HepG2 (cell line): ENCODE measurements at regions not wholly inside any gene's neighbourhood (a gene's known extent, or its start where the extent isn't known, plus 50 kb on each side); places are given as distances from the start of the nearest gene placed in this dataset.

Source experiments
- ATAC-seq: fragments of 200-7000 bp; cut with Tn5 transposase; 3 replicates; pipeline ENCODE4 v1.9.1; 2020; ENCODE audit warnings: mild to moderate bottlenecking, moderate library complexity
- BruUV-seq: library from RNA; stranded (reverse); fragments of 400-500 nt; replicated peaks from 2 replicates; lab custom pipeline; 2021; lab: Mats Ljungman, UMichigan
- CTCF ChIA-PET: fragments of 300-600 bp; formaldehyde crosslinking; extraction: SDS; loops from one replicate; lab custom pipeline; 2021; ENCODE audit warnings: low total read pairs, inconsistent platforms, low intra/inter-chr PET ratio; lab: Yijun Ruan, JAX
- POLR2A ChIA-PET: fragments of 350-600 bp; sonication (Branson Sonifier 250); formaldehyde crosslinking; loops from one replicate; lab custom pipeline; 2020; ENCODE audit warnings: antibody characterized with exemption, inconsistent platforms; lab: Yijun Ruan, JAX
- DNase-seq: peaks from one replicate; pipeline ENCODE4 v3.0.0-alpha.2; 2015; ENCODE audit warnings: low spot score
- FAIRE-seq: peaks from 3 replicates; lab custom pipeline; 2011; peaks lifted over from hg19 to GRCh38; lab: Jason Lieb, UNC
- H2AFZ ChIP-seq: one replicate; pipeline ENCODE4 v1.6.1; 2011; ENCODE audit warnings: low read length, inconsistent platforms
- H3K27ac ChIP-seq: fragments of 300-600 bp; 3 replicates; pipeline ENCODE4 v1.8.0; 2011; ENCODE audit warnings: mixed run types, mild to moderate bottlenecking, mixed read lengths, low read length, inconsistent platforms; ENCODE audit not compliant: insufficient read depth; ENCODE audit errors: extremely low read length
- H3K27me3 ChIP-seq, 2 experiments: fragments of 200-600 bp in 1 of 2; 2 replicates in 1 of 2; 3 replicates in 1 of 2; pipeline versions ENCODE4 v1.6.0 to v1.8.0; 2011; ENCODE audit warnings: low read length in 2 of 2, mild to moderate bottlenecking in 2 of 2, moderate library complexity in 2 of 2, inconsistent platforms in 1 of 2; ENCODE audit not compliant: insufficient read depth in 2 of 2, control insufficient read depth in 1 of 2
- H3K36me3 ChIP-seq, 2 experiments: fragments of 200-600 bp in 1 of 2; replicated peaks in 1 of 2; 2 replicates in 1 of 2; 3 replicates in 1 of 2; pipeline versions ENCODE4 v1.5.1 to v1.8.0; 2011; ENCODE audit warnings: low read length in 2 of 2, inconsistent platforms in 1 of 2; ENCODE audit not compliant: insufficient read depth in 2 of 2, control insufficient read depth in 1 of 2
- H3K4me1 ChIP-seq: 2 replicates; pipeline ENCODE4 v1.5.1; 2012; ENCODE audit warnings: low read length, inconsistent platforms; ENCODE audit not compliant: insufficient read depth
- H3K4me2 ChIP-seq: 2 replicates; pipeline ENCODE4 v1.6.0; 2011; ENCODE audit warnings: low read depth, low read length, inconsistent platforms
- H3K4me3 ChIP-seq, 3 experiments: fragments of 200-600 bp in 1 of 3; sonication (generic), shearing (Covaris generic) in 1 of 3; replicated peaks in 1 of 3; 2 replicates each; pipeline ENCODE4 v1.5.1; 2011 to 2016; ENCODE audit warnings: low read length in 3 of 3, inconsistent platforms in 2 of 3, low read depth in 2 of 3, mild to moderate bottlenecking in 2 of 3, control low read depth in 1 of 3, mixed read lengths in 1 of 3; ENCODE audit not compliant: insufficient read depth in 1 of 3
- H3K79me2 ChIP-seq: one replicate; pipeline ENCODE4 v1.6.1; 2011; ENCODE audit warnings: low read length, inconsistent platforms; ENCODE audit not compliant: insufficient read depth
- H3K9ac ChIP-seq: 2 replicates; pipeline ENCODE4 v1.6.0; 2011; ENCODE audit warnings: mild to moderate bottlenecking, low read depth, low read length, inconsistent platforms; ENCODE audit not compliant: insufficient read depth
- H3K9me3 ChIP-seq: 2 replicates; pipeline ENCODE4 v1.5.1; 2012; ENCODE audit warnings: mild to moderate bottlenecking, low read length
- H4K20me1 ChIP-seq: 2 replicates; pipeline ENCODE4 v1.6.0; 2011; ENCODE audit warnings: inconsistent platforms, mild to moderate bottlenecking, low read length, moderate library complexity; ENCODE audit not compliant: insufficient read depth
- ADNP ChIP-seq: sonication (generic); formaldehyde crosslinking; IDR thresholded peaks from 2 replicates; pipeline ENCODE4 v1.4.0; 2020; ENCODE audit warnings: missing genetic modification reagents
- ATRX ChIP-seq: sonication (generic); formaldehyde crosslinking; IDR thresholded peaks from 2 replicates; pipeline ENCODE4 v1.4.0; 2020; ENCODE audit warnings: missing genetic modification reagents, borderline replicate concordance
- CBX2 ChIP-seq, 2 experiments: fragments of 200-600 bp in 1 of 2; sonication (generic); formaldehyde crosslinking in 1 of 2; IDR thresholded peaks; 2 replicates each; pipeline versions ENCODE4 v1.7.0 to v1.8.1; 2018 to 2022; ENCODE audit warnings: low read depth in 2 of 2, low read length in 1 of 2, mild to moderate bottlenecking in 1 of 2, missing genetic modification reagents in 1 of 2
- CC2D1A ChIP-seq: sonication (generic); formaldehyde crosslinking; IDR thresholded peaks from 2 replicates; pipeline ENCODE4 v1.8.1; 2023; ENCODE audit warnings: mild to moderate bottlenecking, missing genetic modification reagents
- FOXK2 ChIP-seq: fragments of 450-650 bp; IDR thresholded peaks from 2 replicates; pipeline ENCODE4 v1.6.1; 2016
- HDAC2 ChIP-seq: sonication (generic); formaldehyde crosslinking; IDR thresholded peaks from 2 replicates; pipeline ENCODE4 v1.4.0; 2020; ENCODE audit warnings: missing genetic modification reagents
- SIN3A ChIP-seq: IDR thresholded peaks from 2 replicates; pipeline ENCODE4 v1.6.1; 2011; ENCODE audit warnings: low read depth, mild to moderate bottlenecking, control low read depth, low read length, borderline replicate concordance
- SMYD3 ChIP-seq: sonication (generic); formaldehyde crosslinking; IDR thresholded peaks from 2 replicates; pipeline ENCODE4 v1.8.1; 2023; ENCODE audit warnings: mild to moderate bottlenecking, missing genetic modification reagents
- SUZ12 ChIP-seq: fragments of 150-350 bp; IDR thresholded peaks from 2 replicates; pipeline ENCODE4 v1.6.1; 2014; ENCODE audit warnings: low read depth, low read length
- TERF1 ChIP-seq: sonication (generic); formaldehyde crosslinking; IDR thresholded peaks from 2 replicates; pipeline ENCODE4 v1.8.0; 2022; ENCODE audit warnings: mild to moderate bottlenecking, missing genetic modification reagents, moderate library complexity
- TRIM24 ChIP-seq: sonication (generic); formaldehyde crosslinking; IDR thresholded peaks from 2 replicates; pipeline ENCODE4 v1.8.0; 2022; ENCODE audit warnings: mild to moderate bottlenecking, missing genetic modification reagents
- ZBTB43 ChIP-seq: sonication (generic); formaldehyde crosslinking; conservative IDR thresholded peaks from 2 replicates; pipeline ENCODE4 v1.4.0; 2020; ENCODE audit warnings: missing genetic modification reagents
- ZNF883 ChIP-seq: sonication (generic); formaldehyde crosslinking; IDR thresholded peaks from 2 replicates; pipeline ENCODE4 v1.5.1; 2020; ENCODE audit warnings: mild to moderate bottlenecking, missing genetic modification reagents; ENCODE audit errors: not compliant biosample characterization
- ZSCAN29 ChIP-seq: sonication (generic); formaldehyde crosslinking; conservative IDR thresholded peaks from 2 replicates; pipeline ENCODE4 v1.4.0; 2020; ENCODE audit warnings: mild to moderate bottlenecking, missing genetic modification reagents
- WGBS: methylation state at CpG from one replicate; pipeline ENCODE4 v1.1.6; 2017; ENCODE audit warnings: low lambda C conversion rate; 5-methylcytosine and 5-hydroxymethylcytosine counted together
- in situ Hi-C: cut with HindIII; loops from 2 replicates; pipeline ENCODE4 v1.10.0; 2017; ENCODE audit warnings: low pct_unique_long_range_greater_than_20kb; ENCODE audit not compliant: extremely low pct_ligation_motif_present
- intact Hi-C: fragments of 100-400 bp; cut with micrococcal nuclease; formaldehyde crosslinking; loops from one replicate; pipeline ENCODE4 v1.10.0; 2022; ENCODE audit not compliant: unreplicated experiment
- TF ChIP-seq, protein P1 (sequence below): sonication (generic); formaldehyde crosslinking; IDR thresholded peaks from 2 replicates; pipeline ENCODE4 v1.4.0; 2020; ENCODE audit warnings: missing genetic modification reagents, borderline replicate concordance

DNA sequence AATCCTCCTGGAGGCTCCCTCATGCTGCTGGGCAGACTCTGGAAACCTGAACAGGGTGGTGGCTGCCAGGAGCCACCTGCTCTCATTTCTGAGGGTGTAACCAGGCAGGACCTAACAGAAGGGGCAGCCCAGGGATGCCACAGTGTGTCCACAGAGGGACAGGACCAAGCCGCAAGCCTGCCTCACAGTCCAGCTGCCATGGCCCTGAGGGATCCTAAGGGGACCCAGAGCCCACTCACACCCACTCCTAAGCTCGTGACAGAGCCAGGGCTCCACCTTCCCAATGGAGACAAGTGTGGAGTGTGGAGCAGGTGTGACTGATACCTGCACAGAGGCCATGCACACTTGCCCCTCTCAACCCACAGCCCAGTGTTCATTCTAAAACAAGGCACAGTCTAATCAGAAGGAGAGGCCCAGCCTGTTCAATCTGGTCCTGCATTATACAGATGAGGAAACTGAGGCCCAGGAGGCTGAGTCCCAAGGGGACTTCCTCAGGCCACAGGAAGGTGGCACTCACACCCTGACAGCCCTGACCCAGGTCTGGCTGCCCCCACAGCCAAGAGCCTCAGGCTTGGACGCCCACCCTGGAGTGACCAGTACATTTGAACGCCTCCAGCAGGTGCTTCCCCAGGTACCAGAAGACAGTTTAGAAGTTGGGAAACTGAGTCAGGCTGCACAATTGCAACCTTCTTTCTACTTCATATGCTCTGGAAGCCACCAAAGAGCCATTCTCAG, 220.1 kb downstream of the TUBA3C start:
- Histone ChIP-seq H3K9me3 (peaks cover 59% of the 10 kb centered on the region), H3K9ac (no peak overlapping the region), H3K4me2 (no peak overlapping the region), H2AFZ (no peak overlapping the region), H3K27me3 (no peaks in the 10 kb centered on the region), H3K27ac (no peak overlapping the region), H3K36me3 (no peaks in the 10 kb centered on the region), H3K4me3 (no peak overlapping the region), H3K4me1 (no peaks in the 10 kb centered on the region), H3K79me2 (no peaks in the 10 kb centered on the region), H4K20me1 (no peaks in the 10 kb centered on the region)
- CTCF ChIA-PET, result no interaction called here
- no peak for ATAC-seq
- FAIRE-seq, result no peak
- in situ Hi-C loops, result no loop called here
- POLR2A ChIA-PET, result no interaction called here
- 0% methylated on average over 2 of the region's 4 CpGs for WGBS
- TF ChIP-seq ZNF883 (no peak), HDAC2 (CRISPR knock-in tag) (no peak), ATRX (CRISPR knock-in tag) (no peak), ADNP (CRISPR knock-in tag) (no peak), ZBTB43 (CRISPR knock-in tag) (no peak), FOXK2 (no peak), SIN3A (no peak), CC2D1A (CRISPR knock-in tag) (no peak), SUZ12 (no peak), ZSCAN29 (CRISPR knock-in tag) (no peak), TERF1 (no peak), CBX2 (IDR thresholded peaks at IDR 0.05; ENCODE audit: low read depth, low read length) (no peak), CBX2 (CRISPR knock-in tag; IDR thresholded peaks at IDR 0.05; ENCODE audit: low read depth) (no peak), SMYD3 (CRISPR knock-in tag) (no peak), TRIM24 (CRISPR knock-in tag) (no peak)
- TF ChIP-seq, protein P1, sequence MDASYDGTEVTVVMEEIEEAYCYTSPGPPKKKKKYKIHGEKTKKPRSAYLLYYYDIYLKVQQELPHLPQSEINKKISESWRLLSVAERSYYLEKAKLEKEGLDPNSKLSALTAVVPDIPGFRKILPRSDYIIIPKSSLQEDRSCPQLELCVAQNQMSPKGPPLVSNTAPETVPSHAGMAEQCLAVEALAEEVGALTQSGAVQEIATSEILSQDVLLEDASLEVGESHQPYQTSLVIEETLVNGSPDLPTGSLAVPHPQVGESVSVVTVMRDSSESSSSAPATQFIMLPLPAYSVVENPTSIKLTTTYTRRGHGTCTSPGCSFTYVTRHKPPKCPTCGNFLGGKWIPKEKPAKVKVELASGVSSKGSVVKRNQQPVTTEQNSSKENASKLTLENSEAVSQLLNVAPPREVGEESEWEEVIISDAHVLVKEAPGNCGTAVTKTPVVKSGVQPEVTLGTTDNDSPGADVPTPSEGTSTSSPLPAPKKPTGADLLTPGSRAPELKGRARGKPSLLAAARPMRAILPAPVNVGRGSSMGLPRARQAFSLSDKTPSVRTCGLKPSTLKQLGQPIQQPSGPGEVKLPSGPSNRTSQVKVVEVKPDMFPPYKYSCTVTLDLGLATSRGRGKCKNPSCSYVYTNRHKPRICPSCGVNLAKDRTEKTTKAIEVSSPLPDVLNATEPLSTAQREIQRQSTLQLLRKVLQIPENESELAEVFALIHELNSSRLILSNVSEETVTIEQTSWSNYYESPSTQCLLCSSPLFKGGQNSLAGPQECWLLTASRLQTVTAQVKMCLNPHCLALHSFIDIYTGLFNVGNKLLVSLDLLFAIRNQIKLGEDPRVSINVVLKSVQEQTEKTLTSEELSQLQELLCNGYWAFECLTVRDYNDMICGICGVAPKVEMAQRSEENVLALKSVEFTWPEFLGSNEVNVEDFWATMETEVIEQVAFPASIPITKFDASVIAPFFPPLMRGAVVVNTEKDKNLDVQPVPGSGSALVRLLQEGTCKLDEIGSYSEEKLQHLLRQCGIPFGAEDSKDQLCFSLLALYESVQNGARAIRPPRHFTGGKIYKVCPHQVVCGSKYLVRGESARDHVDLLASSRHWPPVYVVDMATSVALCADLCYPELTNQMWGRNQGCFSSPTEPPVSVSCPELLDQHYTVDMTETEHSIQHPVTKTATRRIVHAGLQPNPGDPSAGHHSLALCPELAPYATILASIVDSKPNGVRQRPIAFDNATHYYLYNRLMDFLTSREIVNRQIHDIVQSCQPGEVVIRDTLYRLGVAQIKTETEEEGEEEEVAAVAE, result no peak
- intact Hi-C loops, result no loop called here
- no peak for DNase-seq
- no TSS peak for BruUV-seq
